ENCODE measurements at regions not wholly inside any gene's neighbourhood (a gene's known extent, or its start where the extent isn't known, plus 50 kb on each side); places are given as distances from the start of the nearest gene placed in this dataset.
"Not testable (repeated sequence)": the region's sequence is repeated elsewhere in the genome, so short reads cannot be mapped to it uniquely, and the experiment has no call there.

DNA sequence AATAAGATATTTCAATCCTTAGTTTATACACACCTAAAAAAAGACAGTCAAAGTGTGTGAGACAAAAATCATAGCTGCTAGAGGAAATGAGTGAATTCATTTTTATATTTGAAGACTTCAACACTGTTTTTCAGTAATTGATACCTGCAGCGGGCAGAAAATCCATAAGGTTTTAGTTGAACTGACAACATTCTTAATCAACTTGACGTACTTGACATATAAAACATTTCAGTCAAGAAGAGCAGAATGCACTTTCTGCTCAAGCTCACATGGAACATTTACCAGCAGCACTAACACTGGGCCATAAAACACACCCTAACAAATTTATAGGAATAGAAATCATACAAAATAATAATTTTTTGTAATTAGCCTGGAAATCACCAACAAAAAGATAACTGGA is 959.6 kb upstream of the SOX11 start:
- Mint-ChIP-seq H3K4me1 (ENCODE audit: low read depth in 2 of 2) (no peaks in the 10 kb centered on the region), H3K9me3 (peaks cover 10% of the 10 kb centered on the region), H3K27ac (no peak overlapping the region), H3K4me3 (no peak overlapping the region), H3K36me3 (no peaks in the 10 kb centered on the region), H3K27me3 (no peaks in the 10 kb centered on the region)
- DNase-seq (ENCODE audit: low spot score) (no peak), ATAC-seq (no peak)

DNA sequence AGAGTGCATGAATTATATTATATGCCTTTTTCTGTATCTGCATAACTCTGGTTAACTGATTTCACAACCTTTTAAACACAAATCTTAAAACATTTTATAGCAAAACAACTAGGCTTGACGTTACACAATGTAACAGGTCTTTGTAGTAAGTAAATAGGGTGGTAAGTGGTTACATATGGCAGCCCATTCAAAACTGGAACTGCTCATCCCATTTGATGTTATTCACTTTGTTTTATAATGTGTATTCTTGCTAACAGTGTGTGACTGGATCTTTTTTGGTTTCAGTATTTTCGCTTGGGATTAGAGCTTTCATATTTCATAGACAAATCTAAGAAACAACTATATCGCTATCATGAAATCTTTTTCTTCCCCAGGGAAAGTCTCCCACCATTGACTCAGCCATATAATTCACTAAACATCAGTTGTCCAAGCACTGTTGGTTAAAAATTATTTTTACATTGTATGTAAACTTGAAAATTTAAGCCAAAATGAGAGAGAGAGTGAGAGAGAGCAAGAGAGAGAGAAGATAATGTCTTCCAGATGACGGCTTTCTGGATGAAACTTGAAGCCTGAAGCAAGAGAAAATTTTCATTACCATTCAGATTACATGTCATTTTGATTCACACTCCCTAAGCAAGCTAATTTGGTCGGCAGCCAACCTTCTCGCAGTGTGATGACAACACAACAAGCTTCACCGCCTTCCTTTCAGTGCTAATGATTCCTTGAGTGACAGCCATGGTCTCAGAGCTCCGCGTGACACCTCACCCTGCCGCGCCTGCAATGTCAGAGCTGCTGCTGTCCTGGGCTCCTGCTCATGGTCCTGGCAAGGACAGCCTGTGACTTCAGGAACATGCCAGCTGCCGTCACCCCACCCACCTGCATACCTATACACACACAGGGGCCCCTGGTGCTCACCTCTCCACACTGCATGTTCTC is 946.9 kb upstream of the SOX11 start:
- H3K36me3 Mint-ChIP-seq = no peaks in the 10 kb centered on the region
- H3K4me1 Mint-ChIP-seq (ENCODE audit: low read depth in 2 of 2) = no peaks in the 10 kb centered on the region
- DNase-seq (ENCODE audit: low spot score) (no peak), ATAC-seq (no peak)
- no peak overlapping the region for H3K4me3 Mint-ChIP-seq
- H3K9me3 Mint-ChIP-seq = peaks cover 6% of the 10 kb centered on the region
- H3K27me3 Mint-ChIP-seq = no peaks in the 10 kb centered on the region
- H3K27ac Mint-ChIP-seq = no peak overlapping the region

DNA sequence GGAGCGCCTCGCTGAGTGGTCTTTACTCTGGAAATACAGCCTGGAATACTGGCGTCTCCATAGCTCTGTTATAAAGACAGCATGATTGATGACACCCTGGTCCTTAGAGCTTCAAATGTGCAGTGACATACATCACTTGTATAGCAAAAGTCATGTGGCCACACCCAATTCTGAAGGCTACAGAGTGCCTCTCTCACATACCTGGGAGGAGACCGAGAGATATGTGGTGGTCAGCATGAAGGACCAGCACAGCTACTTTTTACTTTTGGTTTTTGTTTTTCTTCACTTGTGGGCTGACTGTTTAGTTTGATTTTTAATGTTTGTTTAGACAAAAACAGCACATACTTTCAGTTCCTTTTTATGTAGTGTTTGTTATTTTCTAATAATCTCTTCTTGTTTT is 938.5 kb upstream of the SOX11 start:
- no peaks in the 10 kb centered on the region for H3K27me3 Mint-ChIP-seq
- H3K9me3 Mint-ChIP-seq = peaks cover 21% of the 10 kb centered on the region
- H3K4me1 Mint-ChIP-seq (ENCODE audit: low read depth in 2 of 2) = no peaks in the 10 kb centered on the region
- DNase-seq (ENCODE audit: low spot score) (no peak), ATAC-seq (no peak)
- peaks cover 9% of the 10 kb centered on the region for H3K36me3 Mint-ChIP-seq
- no peak overlapping the region for H3K4me3 Mint-ChIP-seq
- H3K27ac Mint-ChIP-seq = no peak overlapping the region

DNA sequence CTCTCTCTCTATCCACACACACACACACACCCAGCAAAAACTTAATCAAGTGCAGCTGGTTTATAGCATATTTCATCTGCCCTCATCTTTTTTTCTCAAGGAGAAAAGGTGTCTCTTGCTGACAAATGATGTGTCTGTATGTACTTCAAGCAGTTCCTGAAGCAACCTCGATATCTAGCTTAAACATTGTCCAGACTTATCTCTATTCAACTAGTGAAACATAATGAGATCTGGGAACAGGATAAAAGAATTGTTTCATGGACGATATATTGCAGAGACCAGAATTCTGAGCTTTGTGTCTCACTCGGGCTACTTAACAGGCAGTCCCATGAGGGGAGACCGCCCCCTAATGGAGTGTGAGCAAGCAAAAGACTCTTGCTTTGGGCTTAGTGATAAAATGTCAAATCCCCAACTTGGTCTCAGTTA is 929.2 kb upstream of the SOX11 start:
- H3K4me1 Mint-ChIP-seq (ENCODE audit: low read depth in 2 of 2) = no peaks in the 10 kb centered on the region
- no peak overlapping the region for H3K27ac Mint-ChIP-seq
- DNase-seq (ENCODE audit: low spot score) (no peak), ATAC-seq (no peak)
- peaks cover 7% of the 10 kb centered on the region for H3K36me3 Mint-ChIP-seq
- no peaks in the 10 kb centered on the region for H3K27me3 Mint-ChIP-seq
- H3K9me3 Mint-ChIP-seq = peaks cover 20% of the 10 kb centered on the region
- H3K4me3 Mint-ChIP-seq = no peak overlapping the region

DNA sequence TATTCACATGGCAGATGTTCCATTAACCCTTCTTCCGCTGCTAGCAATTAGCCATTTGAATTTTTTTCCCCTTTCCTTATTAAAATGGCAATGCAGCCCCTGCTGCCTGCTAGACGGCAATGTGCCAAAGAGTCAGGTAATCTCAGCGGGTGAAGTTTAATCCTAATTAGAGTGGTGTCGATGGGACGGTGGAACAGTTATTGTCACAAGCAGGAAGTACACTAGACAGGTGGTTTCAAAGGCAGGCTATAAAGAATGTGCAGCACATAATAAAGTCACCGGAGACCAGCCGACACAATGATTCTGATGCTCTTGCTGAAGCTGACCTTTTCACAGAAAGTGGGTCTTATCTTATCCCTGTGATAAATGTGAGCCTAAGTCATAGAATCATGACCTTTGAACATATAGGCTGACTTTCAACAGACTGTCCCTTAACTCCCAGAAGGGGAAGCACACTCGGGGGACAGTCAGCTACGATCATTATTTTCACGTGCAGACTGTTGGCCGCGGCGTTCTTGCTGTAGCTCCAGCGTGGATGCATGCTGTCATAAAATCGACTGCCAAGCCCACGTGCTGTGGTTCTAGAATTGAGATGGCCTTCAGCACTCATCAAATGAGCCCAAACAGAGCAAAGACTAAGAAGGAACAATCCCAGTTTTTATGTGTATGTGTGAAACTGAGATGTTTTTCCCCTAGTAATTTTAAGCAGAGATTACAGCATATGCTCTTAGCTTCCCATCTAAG is 926.2 kb upstream of the SOX11 start:
- ATAC-seq (no peak), DNase-seq (ENCODE audit: low spot score) (no peak)
- no peak overlapping the region for H3K4me3 Mint-ChIP-seq
- no peak overlapping the region for H3K27ac Mint-ChIP-seq
- H3K36me3 Mint-ChIP-seq = no peaks in the 10 kb centered on the region
- peaks cover 19% of the 10 kb centered on the region for H3K9me3 Mint-ChIP-seq
- H3K27me3 Mint-ChIP-seq = no peaks in the 10 kb centered on the region
- H3K4me1 Mint-ChIP-seq (ENCODE audit: low read depth in 2 of 2) = no peaks in the 10 kb centered on the region

DNA sequence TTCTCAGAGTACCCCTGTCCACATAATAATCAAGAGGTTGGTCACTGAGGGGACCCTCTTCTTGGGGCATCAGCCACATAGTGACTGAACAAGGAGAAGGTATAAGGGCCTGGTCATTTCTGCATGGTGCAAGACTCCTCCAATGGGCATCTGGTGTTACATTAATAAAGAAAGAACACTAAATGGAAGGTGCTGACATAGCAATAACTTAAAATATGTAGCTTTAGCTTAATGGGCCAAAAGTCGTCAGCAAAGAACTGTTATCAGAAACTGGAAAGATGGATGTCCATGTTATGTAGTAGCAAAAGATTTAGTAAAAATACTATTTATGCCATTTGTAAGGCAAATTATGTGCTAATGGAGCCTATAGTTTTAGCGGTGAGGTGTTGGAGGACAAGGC is 916.5 kb upstream of the SOX11 start:
- no peak for DNase-seq (ENCODE audit: low spot score)
- H3K4me3 Mint-ChIP-seq = no peak overlapping the region
- H3K27me3 Mint-ChIP-seq = no peaks in the 10 kb centered on the region
- no peaks in the 10 kb centered on the region for H3K4me1 Mint-ChIP-seq (ENCODE audit: low read depth in 2 of 2)
- H3K36me3 Mint-ChIP-seq = no peaks in the 10 kb centered on the region
- H3K27ac Mint-ChIP-seq = no peak overlapping the region
- H3K9me3 Mint-ChIP-seq = peaks cover 12% of the 10 kb centered on the region
- no peak for ATAC-seq

DNA sequence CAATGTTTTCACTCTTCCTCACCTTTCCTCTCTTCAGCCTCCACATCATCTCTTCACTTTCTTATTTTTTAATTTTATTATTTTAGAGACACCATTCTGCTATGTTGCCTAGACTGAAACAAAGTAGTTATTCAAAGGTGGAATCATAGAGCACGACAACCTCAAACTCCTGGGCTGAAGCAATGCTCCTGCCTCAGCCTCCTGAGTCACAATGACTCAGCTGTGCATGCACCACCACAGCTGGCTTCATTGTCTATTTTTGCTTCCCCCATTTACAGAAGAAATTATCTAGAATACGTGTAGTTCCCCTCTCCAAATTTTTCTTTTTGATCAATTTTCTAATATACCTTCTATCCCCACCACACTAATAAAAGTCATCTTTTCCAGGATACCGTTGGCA is 911.5 kb upstream of the SOX11 start:
- peaks cover 22% of the 10 kb centered on the region for H3K9me3 Mint-ChIP-seq
- no peak overlapping the region for H3K4me3 Mint-ChIP-seq
- no peaks in the 10 kb centered on the region for H3K4me1 Mint-ChIP-seq (ENCODE audit: low read depth in 2 of 2)
- H3K36me3 Mint-ChIP-seq = peaks cover 4% of the 10 kb centered on the region
- ATAC-seq = no peak
- DNase-seq (ENCODE audit: low spot score) = no peak
- no peaks in the 10 kb centered on the region for H3K27me3 Mint-ChIP-seq
- H3K27ac Mint-ChIP-seq = no peak overlapping the region

DNA sequence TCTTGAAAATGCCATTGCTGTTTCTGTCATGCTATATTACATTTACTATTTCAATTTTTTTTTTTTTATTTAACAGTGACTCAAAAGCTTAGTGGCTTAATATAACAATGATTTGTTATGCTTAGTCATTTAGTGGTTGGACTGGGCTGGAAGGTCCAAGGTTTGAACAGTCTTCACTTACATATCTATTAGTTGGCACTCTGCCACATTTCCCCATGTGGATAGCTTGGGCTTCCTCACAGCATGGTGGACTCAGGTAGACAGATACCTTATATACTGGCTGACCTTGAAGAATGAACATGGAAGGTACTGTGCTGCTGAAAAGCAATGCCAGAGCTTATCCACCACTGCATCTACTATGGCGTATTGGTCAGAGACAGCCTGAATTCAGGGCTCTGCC is 909.5 kb upstream of the SOX11 start:
- no peak overlapping the region for H3K4me3 Mint-ChIP-seq
- no peaks in the 10 kb centered on the region for H3K27me3 Mint-ChIP-seq
- H3K4me1 Mint-ChIP-seq (ENCODE audit: low read depth in 2 of 2) = no peaks in the 10 kb centered on the region
- H3K27ac Mint-ChIP-seq = no peak overlapping the region
- H3K36me3 Mint-ChIP-seq = peaks cover 10% of the 10 kb centered on the region
- DNase-seq (ENCODE audit: low spot score) (no peak), ATAC-seq (no peak)
- peaks cover 22% of the 10 kb centered on the region for H3K9me3 Mint-ChIP-seq

DNA sequence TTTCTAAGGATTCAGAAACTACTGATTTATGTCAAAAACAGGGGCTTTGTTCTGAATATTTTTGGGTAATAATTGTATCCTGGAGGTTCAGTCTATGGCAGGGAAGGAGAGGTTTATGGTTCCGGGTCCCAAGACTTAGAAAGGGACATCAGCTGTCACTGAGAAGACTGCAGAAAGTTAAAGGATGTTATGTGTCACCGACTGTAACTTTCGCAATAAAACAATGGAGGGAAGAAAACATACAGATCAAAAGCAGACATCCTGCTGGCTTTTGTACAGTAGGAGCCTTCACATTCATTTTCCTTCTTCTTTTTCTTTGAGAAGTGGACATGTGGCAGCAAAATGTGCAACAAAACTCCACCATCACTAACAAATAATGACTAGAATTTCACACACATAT is 900.7 kb upstream of the SOX11 start:
- DNase-seq (ENCODE audit: low spot score) (no peak), ATAC-seq (no peak)
- Mint-ChIP-seq H3K4me1 (ENCODE audit: low read depth in 2 of 2) (no peaks in the 10 kb centered on the region), H3K27ac (no peak overlapping the region), H3K36me3 (peaks cover 12% of the 10 kb centered on the region), H3K27me3 (no peaks in the 10 kb centered on the region), H3K4me3 (no peak overlapping the region), H3K9me3 (peaks cover 17% of the 10 kb centered on the region)

DNA sequence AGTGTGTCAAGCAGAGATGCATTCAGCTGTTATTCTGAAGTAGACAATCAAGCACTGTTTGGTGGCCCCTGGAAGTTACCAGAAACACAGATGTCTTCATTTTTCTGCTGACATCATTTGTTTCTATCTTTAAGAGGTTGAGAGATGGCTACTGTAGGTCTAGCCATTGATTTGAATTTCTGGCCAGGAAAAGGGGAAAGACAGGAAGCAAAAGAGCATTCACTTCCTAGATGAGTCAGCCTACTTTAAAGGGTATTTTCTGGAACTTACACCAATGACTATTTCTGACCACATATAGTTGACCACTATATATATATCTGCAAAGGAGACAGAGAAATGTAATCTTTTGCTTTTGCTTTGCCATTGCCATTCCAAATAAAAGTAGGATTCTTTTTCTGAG is 900.1 kb upstream of the SOX11 start:
- H3K36me3 Mint-ChIP-seq = peaks cover 12% of the 10 kb centered on the region
- DNase-seq (ENCODE audit: low spot score) = no peak
- no peak for ATAC-seq
- no peaks in the 10 kb centered on the region for H3K27me3 Mint-ChIP-seq
- no peak overlapping the region for H3K4me3 Mint-ChIP-seq
- H3K4me1 Mint-ChIP-seq (ENCODE audit: low read depth in 2 of 2) = no peaks in the 10 kb centered on the region
- H3K27ac Mint-ChIP-seq = no peak overlapping the region
- H3K9me3 Mint-ChIP-seq = peaks cover 17% of the 10 kb centered on the region

DNA sequence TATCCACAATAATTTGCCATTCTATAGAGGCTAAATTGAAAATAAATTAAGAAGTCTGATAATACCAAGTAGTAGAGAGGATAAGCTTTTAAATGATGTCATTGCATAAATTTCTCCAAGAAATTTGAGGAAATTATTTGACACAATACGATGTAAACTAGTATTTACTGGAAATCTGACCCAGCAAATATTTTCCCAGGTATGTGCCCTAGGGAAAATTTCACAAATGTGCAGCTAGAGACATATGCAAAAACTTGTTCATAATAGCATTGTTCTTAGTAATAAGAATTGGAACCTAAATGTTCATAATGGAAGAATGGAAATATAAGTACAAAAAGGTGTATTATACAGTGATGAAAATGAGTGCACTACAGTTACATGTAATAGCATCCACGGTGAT is 888.8 kb upstream of the SOX11 start:
- no peak overlapping the region for H3K27ac Mint-ChIP-seq
- H3K36me3 Mint-ChIP-seq = no peaks in the 10 kb centered on the region
- H3K4me3 Mint-ChIP-seq = no peak overlapping the region
- H3K27me3 Mint-ChIP-seq = no peaks in the 10 kb centered on the region
- H3K4me1 Mint-ChIP-seq (ENCODE audit: low read depth in 2 of 2) = no peaks in the 10 kb centered on the region
- ATAC-seq (no peak), DNase-seq (ENCODE audit: low spot score) (no peak)
- peaks cover 19% of the 10 kb centered on the region for H3K9me3 Mint-ChIP-seq

DNA sequence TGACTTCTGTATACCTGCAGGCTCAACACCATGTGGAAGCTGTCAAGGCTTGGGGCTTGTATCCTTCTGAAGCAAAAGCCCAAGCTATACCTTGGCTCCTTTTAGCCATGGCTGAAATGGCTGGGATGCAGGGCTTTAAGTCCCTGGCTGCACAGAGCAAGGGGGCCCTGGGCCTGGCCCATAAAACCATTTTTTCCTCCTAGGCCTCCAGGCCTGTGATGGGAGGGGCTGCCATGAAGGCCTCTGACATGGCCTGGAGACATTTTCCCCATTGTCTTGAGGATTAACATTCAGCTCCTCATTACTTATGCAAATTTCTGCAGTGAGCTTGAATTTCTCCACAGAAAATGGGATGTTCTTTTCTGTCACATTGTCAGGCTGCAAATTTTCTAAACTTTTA is 878.0 kb upstream of the SOX11 start:
- H3K4me3 Mint-ChIP-seq; H3K4me1 Mint-ChIP-seq (ENCODE audit: low read depth in 2 of 2); H3K27me3 Mint-ChIP-seq; H3K36me3 Mint-ChIP-seq; ATAC-seq; DNase-seq (ENCODE audit: low spot score); H3K27ac Mint-ChIP-seq: not testable (repeated sequence)
- H3K9me3 Mint-ChIP-seq = peaks cover 19% of the 10 kb centered on the region

DNA sequence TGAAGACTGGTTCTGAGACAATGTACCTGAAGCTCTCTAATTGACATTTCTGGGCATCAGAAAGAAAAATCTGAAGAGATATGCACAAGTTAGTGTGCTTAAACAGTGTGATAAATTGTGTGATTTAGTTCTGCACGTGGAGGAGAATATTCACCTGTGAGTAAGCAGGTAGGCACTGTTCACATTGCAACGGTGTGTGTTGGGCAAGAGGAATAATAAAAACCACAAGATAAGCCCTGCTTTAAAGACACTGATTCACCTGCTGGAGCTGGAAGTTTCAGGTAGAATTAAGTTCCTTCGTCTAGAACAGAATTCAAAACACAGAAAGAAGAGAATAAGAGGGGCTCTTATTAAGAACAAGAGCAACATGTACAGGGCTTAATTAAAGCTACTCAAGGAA is 864.3 kb upstream of the SOX11 start:
- Mint-ChIP-seq H3K4me3 (no peak overlapping the region), H3K4me1 (ENCODE audit: low read depth in 2 of 2) (no peaks in the 10 kb centered on the region), H3K9me3 (peaks cover 3% of the 10 kb centered on the region), H3K27me3 (no peaks in the 10 kb centered on the region), H3K27ac (no peak overlapping the region), H3K36me3 (no peaks in the 10 kb centered on the region)
- DNase-seq (ENCODE audit: low spot score) = no peak
- ATAC-seq = no peak

DNA sequence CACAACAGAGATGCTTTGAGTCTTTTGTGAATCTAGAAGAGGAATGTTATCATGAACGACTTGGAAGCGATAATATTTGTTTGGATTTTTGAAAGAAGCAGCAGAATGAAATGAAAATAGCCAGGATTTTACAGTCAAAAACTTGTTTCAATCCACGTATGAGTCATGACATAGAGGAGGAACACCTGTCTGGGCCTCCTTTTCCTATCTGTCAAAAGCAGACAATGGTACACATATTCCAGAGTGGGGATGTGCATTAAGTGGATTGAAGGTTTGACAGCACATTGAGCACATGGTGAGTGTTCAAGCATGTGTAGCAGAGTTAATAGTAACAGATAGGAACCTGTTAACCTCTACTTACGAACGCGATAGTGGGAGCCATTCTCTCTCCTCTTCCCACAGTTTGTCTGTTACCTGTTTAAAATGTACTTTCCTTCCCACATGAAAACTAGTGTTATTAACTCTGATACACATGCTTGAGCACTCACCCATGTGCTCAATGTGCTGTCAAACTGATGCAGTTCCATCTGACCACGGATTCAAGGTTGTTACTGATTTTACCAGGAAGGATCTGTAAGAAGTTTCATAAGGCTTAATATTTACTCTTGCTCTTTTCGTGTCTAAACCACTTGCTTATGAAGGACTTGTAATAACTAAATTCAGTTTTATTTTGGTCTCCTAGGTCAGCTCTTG is 863.4 kb upstream of the SOX11 start:
- H3K36me3 Mint-ChIP-seq = no peaks in the 10 kb centered on the region
- no peak overlapping the region for H3K4me3 Mint-ChIP-seq
- no peaks in the 10 kb centered on the region for H3K4me1 Mint-ChIP-seq (ENCODE audit: low read depth in 2 of 2)

More for the DNA sequence above, 863.4 kb upstream of the SOX11 start:
- DNase-seq (ENCODE audit: low spot score) = no peak
- peaks cover 3% of the 10 kb centered on the region for H3K9me3 Mint-ChIP-seq
- H3K27ac Mint-ChIP-seq = no peak overlapping the region
- ATAC-seq = no peak
- H3K27me3 Mint-ChIP-seq = no peaks in the 10 kb centered on the region
